ENCODE measurements at regions not wholly inside any gene's neighbourhood (a gene's known extent, or its start where the extent isn't known, plus 50 kb on each side); places are given as distances from the start of the nearest gene placed in this dataset.

GRCh38 chr2:151029406-151030157, 232.1 kb downstream of the RBM43 start:
- DNase-seq = no peak

- no peak for DNase-seq
Observed at GRCh38 chr2:151028691-151029176, 232.9 kb downstream of the RBM43 start.

GRCh38 chr2:151027151-151027550, 234.5 kb downstream of the RBM43 start:
- no peak for DNase-seq

GRCh38 chr2:151025816-151026215, 235.8 kb downstream of the RBM43 start:
- no peak for DNase-seq

GRCh38 chr2:151024696-151025251, 236.9 kb downstream of the RBM43 start:
- no peak for DNase-seq

- DNase-seq = no peak
Observed at GRCh38 chr2:151021747-151022452, 239.8 kb downstream of the RBM43 start.

- no peak for DNase-seq
Observed at GRCh38 chr2:151020411-151020810, 241.3 kb downstream of the RBM43 start.

GRCh38 chr2:151009437-151010175, 252.1 kb downstream of the RBM43 start:
- no peak for DNase-seq

GRCh38 chr2:151007365-151007764, 254.3 kb downstream of the RBM43 start:
- no peak for DNase-seq

- no peak for DNase-seq
Observed at GRCh38 chr2:151002959-151003600, 258.6 kb downstream of the RBM43 start.

- DNase-seq = no peak
Observed at GRCh38 chr2:150997702-150998440, 263.8 kb downstream of the RBM43 start.

- no peak for DNase-seq
Observed at GRCh38 chr2:150997066-150997465, 264.6 kb downstream of the RBM43 start.

- no peak for DNase-seq
Observed at GRCh38 chr2:150994076-150994475, 267.6 kb downstream of the RBM43 start.

- no peak for DNase-seq
Observed at GRCh38 chr2:150989969-150990368, 271.7 kb downstream of the RBM43 start.

- DNase-seq = no peak
Observed at GRCh38 chr2:150985741-150986140, 275.9 kb downstream of the RBM43 start.

- DNase-seq = no peak
Observed at GRCh38 chr2:150983314-150983897, 278.3 kb downstream of the RBM43 start.

- DNase-seq = no peak
Observed at GRCh38 chr2:150981826-150982225, 279.8 kb downstream of the RBM43 start.

- DNase-seq = no peak
Observed at GRCh38 chr2:150978053-150978452, 283.6 kb downstream of the RBM43 start.

- DNase-seq = no peak
Observed at GRCh38 chr2:150977296-150977695, 284.4 kb downstream of the RBM43 start.

- no peak for DNase-seq
Observed at GRCh38 chr2:150976604-150977003, 285.1 kb downstream of the RBM43 start.

GRCh38 chr2:150974864-150975263, 286.8 kb downstream of the RBM43 start:
- DNase-seq = no peak

- no peak for DNase-seq
Observed at GRCh38 chr2:150974234-150974633, 287.4 kb downstream of the RBM43 start.

Measured in hematopoietic multipotent progenitor cell treated with erythropoietin and hydrocortisone succinate and interleukin-3 and kit ligand, for 4 days (in vitro differentiated cells).